ENCODE measurements at regions not wholly inside any gene's neighbourhood (a gene's known extent, or its start where the extent isn't known, plus 50 kb on each side); places are given as distances from the start of the nearest gene placed in this dataset.

DNA sequence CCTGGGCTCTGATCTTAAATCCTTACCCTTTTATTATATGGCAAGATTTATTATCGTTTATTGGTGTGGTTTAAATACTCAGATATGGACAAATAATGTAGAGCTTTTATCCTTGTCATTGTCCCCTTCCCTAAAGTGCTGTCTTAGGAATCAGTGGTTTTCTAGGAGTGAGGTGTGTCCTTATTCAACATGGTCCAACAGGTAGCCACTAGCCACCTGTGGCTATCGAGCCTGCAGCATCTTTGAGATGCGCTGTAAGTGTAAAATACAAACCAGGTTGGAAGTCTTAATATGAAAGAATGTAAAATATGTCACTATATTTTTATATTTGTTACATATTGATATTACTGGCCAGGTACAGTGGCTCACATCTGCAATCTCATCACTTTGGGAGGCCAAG lies 82.4 kb upstream of the BASP1 start:
- H3K4me1 ChIP-seq (ENCODE audit: control insufficient read depth, insufficient read depth, low read length): peaks cover 4% of the 10 kb centered on the region
- H3K36me3 ChIP-seq (ENCODE audit: control insufficient read depth, insufficient read depth, low read length): no peaks in the 10 kb centered on the region
- H3K4me1 Mint-ChIP-seq: peaks cover 7% of the 10 kb centered on the region
- WGBS, 2 experiments (ENCODE audit: insufficient coverage in 1 of 2, insufficient read length in 1 of 2): 95 to 100% methylated on average over 1 to 3 of the region's 3 CpGs
- DNase-seq: no peak
- H3K36me3 Mint-ChIP-seq (ENCODE audit: low read depth): no peaks in the 10 kb centered on the region
- H3K4me3 Mint-ChIP-seq: no peak overlapping the region
- H3K27ac ChIP-seq (ENCODE audit: low read depth, low read length): no peak overlapping the region
- no peaks in the 10 kb centered on the region for H3K9me3 ChIP-seq (ENCODE audit: control insufficient read depth, low read length)
- no peak overlapping the region for H3K4me3 ChIP-seq (ENCODE audit: low read length)
- no peak for TF ChIP-seq CTCF (conservative IDR thresholded peaks at IDR 0.05)
- H3K27ac Mint-ChIP-seq: no peak overlapping the region
- no peaks in the 10 kb centered on the region for H3K27me3 Mint-ChIP-seq (ENCODE audit: insufficient read depth)
- H3K9ac ChIP-seq (ENCODE audit: extremely low read depth, low read length, poor library complexity, severe bottlenecking): no peak overlapping the region
- peaks cover 3% of the 10 kb centered on the region for H3K9me3 Mint-ChIP-seq
- no peaks in the 10 kb centered on the region for H3K27me3 ChIP-seq (ENCODE audit: control insufficient read depth, insufficient read depth, low read length, poor library complexity, severe bottlenecking)

- Mint-ChIP-seq H3K9me3 (no peaks in the 10 kb centered on the region), H3K4me1 (peaks cover 15% of the 10 kb centered on the region), H3K27me3 (ENCODE audit: insufficient read depth) (peaks cover 9% of the 10 kb centered on the region), H3K27ac (no peak overlapping the region), H3K4me3 (no peak overlapping the region), H3K36me3 (ENCODE audit: low read depth) (no peaks in the 10 kb centered on the region)
- no peak for DNase-seq
- no peak overlapping the region for H3K4me3 ChIP-seq (ENCODE audit: low read length)
- no peaks in the 10 kb centered on the region for H3K27me3 ChIP-seq (ENCODE audit: control insufficient read depth, insufficient read depth, low read length, poor library complexity, severe bottlenecking)
- no peak overlapping the region for H3K9ac ChIP-seq (ENCODE audit: extremely low read depth, low read length, poor library complexity, severe bottlenecking)
- TF ChIP-seq CTCF (conservative IDR thresholded peaks at IDR 0.05): no peak
- 93 to 95% methylated on average over 7 of the region's 7 CpGs for WGBS, 2 experiments (ENCODE audit: insufficient coverage in 1 of 2, insufficient read length in 1 of 2)
- H3K4me1 ChIP-seq (ENCODE audit: control insufficient read depth, insufficient read depth, low read length): no peaks in the 10 kb centered on the region
- no peaks in the 10 kb centered on the region for H3K36me3 ChIP-seq (ENCODE audit: control insufficient read depth, insufficient read depth, low read length)
- no peak overlapping the region for H3K27ac ChIP-seq (ENCODE audit: low read depth, low read length)
- H3K9me3 ChIP-seq (ENCODE audit: control insufficient read depth, low read length): no peaks in the 10 kb centered on the region
These were observed 74.1 kb upstream of the BASP1 start for GRCh38 chr5:17143335-17143734.

- no peak overlapping the region for H3K4me3 Mint-ChIP-seq
- Histone ChIP-seq H3K9ac (ENCODE audit: extremely low read depth, low read length, poor library complexity, severe bottlenecking) (no peak overlapping the region), H3K36me3 (ENCODE audit: control insufficient read depth, insufficient read depth, low read length) (no peaks in the 10 kb centered on the region), H3K4me1 (ENCODE audit: control insufficient read depth, insufficient read depth, low read length) (no peaks in the 10 kb centered on the region), H3K9me3 (ENCODE audit: control insufficient read depth, low read length) (no peaks in the 10 kb centered on the region), H3K27me3 (ENCODE audit: control insufficient read depth, insufficient read depth, low read length, poor library complexity, severe bottlenecking) (no peaks in the 10 kb centered on the region), H3K4me3 (ENCODE audit: low read length) (no peak overlapping the region), H3K27ac (ENCODE audit: low read depth, low read length) (no peak overlapping the region)
- H3K36me3 Mint-ChIP-seq (ENCODE audit: low read depth): no peaks in the 10 kb centered on the region
- no peak for TF ChIP-seq CTCF (conservative IDR thresholded peaks at IDR 0.05)
- no peak for DNase-seq
- WGBS, 2 experiments (ENCODE audit: insufficient coverage in 1 of 2, insufficient read length in 1 of 2): 86 to 90% methylated on average over 2 to 5 of the region's 5 CpGs
- H3K4me1 Mint-ChIP-seq: peaks cover 16% of the 10 kb centered on the region
- H3K27ac Mint-ChIP-seq: peak overlapping the region; percentile 44
- no peaks in the 10 kb centered on the region for H3K9me3 Mint-ChIP-seq
- H3K27me3 Mint-ChIP-seq (ENCODE audit: insufficient read depth): peaks cover 13% of the 10 kb centered on the region
These were observed 71.1 kb upstream of the BASP1 start for GRCh38 chr5:17146280-17146841.
